ENCODE measurements at regions not wholly inside any gene's neighbourhood (a gene's known extent, or its start where the extent isn't known, plus 50 kb on each side); places are given as distances from the start of the nearest gene placed in this dataset.
"Not testable (repeated sequence)": the region's sequence is repeated elsewhere in the genome, so short reads cannot be mapped to it uniquely, and the experiment has no call there.

GRCh38 chr4:111960241-111960667, 185.0 kb upstream of the FAM241A start:
- H3K4me3 ChIP-seq (ENCODE audit: low read length) = no peak overlapping the region
- no peak for DNase-seq (ENCODE audit: low read depth, low spot score)

- H3K4me3 ChIP-seq (ENCODE audit: low read length); DNase-seq (ENCODE audit: low read depth, low spot score): not testable (repeated sequence)
Measured at GRCh38 chr4:111961026-111961425, 184.2 kb upstream of the FAM241A start.

- no peak for DNase-seq (ENCODE audit: low read depth, low spot score)
Measured at GRCh38 chr4:111961809-111962208, 183.4 kb upstream of the FAM241A start.

GRCh38 chr4:111963158-111963700, 182.0 kb upstream of the FAM241A start:
- no peak for DNase-seq (ENCODE audit: low read depth, low spot score)
- no peak overlapping the region for H3K4me3 ChIP-seq (ENCODE audit: low read length)

More at GRCh38 chr4:111961809-111962208, 183.4 kb upstream of the FAM241A start:
- no peak overlapping the region for H3K4me3 ChIP-seq (ENCODE audit: low read length)

GRCh38 chr4:111977419-111977965, 167.8 kb upstream of the FAM241A start:
- no peak for DNase-seq (ENCODE audit: low read depth, low spot score)
- no peak overlapping the region for H3K4me3 ChIP-seq (ENCODE audit: low read length)

GRCh38 chr4:111979921-111980320, 165.3 kb upstream of the FAM241A start:
- no peak for DNase-seq (ENCODE audit: low read depth, low spot score)
- H3K4me3 ChIP-seq (ENCODE audit: low read length) = no peak overlapping the region

GRCh38 chr4:111982089-111982488, 163.2 kb upstream of the FAM241A start:
- no peak overlapping the region for H3K4me3 ChIP-seq (ENCODE audit: low read length)
- DNase-seq (ENCODE audit: low read depth, low spot score) = no peak

GRCh38 chr4:111984169-111984819, 161.0 kb upstream of the FAM241A start:
- no peak for DNase-seq (ENCODE audit: low read depth, low spot score)
- H3K4me3 ChIP-seq (ENCODE audit: low read length) = no peak overlapping the region

GRCh38 chr4:111985426-111985825, 159.8 kb upstream of the FAM241A start:
- H3K4me3 ChIP-seq (ENCODE audit: low read length) = no peak overlapping the region
- DNase-seq (ENCODE audit: low read depth, low spot score) = no peak

- no peak for DNase-seq (ENCODE audit: low read depth, low spot score)
- no peak overlapping the region for H3K4me3 ChIP-seq (ENCODE audit: low read length)
Measured at GRCh38 chr4:111986095-111986494, 159.2 kb upstream of the FAM241A start.

GRCh38 chr4:111988514-111988913, 156.7 kb upstream of the FAM241A start:
- no peak overlapping the region for H3K4me3 ChIP-seq (ENCODE audit: low read length)
- no peak for DNase-seq (ENCODE audit: low read depth, low spot score)

GRCh38 chr4:111989817-111990216, 155.4 kb upstream of the FAM241A start:
- no peak for DNase-seq (ENCODE audit: low read depth, low spot score)
- no peak overlapping the region for H3K4me3 ChIP-seq (ENCODE audit: low read length)

GRCh38 chr4:111991163-111991562, 154.1 kb upstream of the FAM241A start:
- DNase-seq (ENCODE audit: low read depth, low spot score) = no peak

GRCh38 chr4:111991797-111992196, 153.5 kb upstream of the FAM241A start:
- H3K4me3 ChIP-seq (ENCODE audit: low read length) = no peak overlapping the region
- DNase-seq (ENCODE audit: low read depth, low spot score) = no peak

More at GRCh38 chr4:111991163-111991562, 154.1 kb upstream of the FAM241A start:
- H3K4me3 ChIP-seq (ENCODE audit: low read length) = no peak overlapping the region

- no peak overlapping the region for H3K4me3 ChIP-seq (ENCODE audit: low read length)
Measured at GRCh38 chr4:111992351-111993168, 152.7 kb upstream of the FAM241A start.

GRCh38 chr4:111994392-111994791, 150.9 kb upstream of the FAM241A start:
- no peak overlapping the region for H3K4me3 ChIP-seq (ENCODE audit: low read length)
- DNase-seq (ENCODE audit: low read depth, low spot score) = no peak

More at GRCh38 chr4:111992351-111993168, 152.7 kb upstream of the FAM241A start:
- no peak for DNase-seq (ENCODE audit: low read depth, low spot score)

- no peak for DNase-seq (ENCODE audit: low read depth, low spot score)
- H3K4me3 ChIP-seq (ENCODE audit: low read length) = no peak overlapping the region
Measured at GRCh38 chr4:111997785-111998184, 147.5 kb upstream of the FAM241A start.

GRCh38 chr4:111999801-112000200, 145.5 kb upstream of the FAM241A start:
- no peak for DNase-seq (ENCODE audit: low read depth, low spot score)
- H3K4me3 ChIP-seq (ENCODE audit: low read length) = no peak overlapping the region

- no peak for DNase-seq (ENCODE audit: low read depth, low spot score)
- no peak overlapping the region for H3K4me3 ChIP-seq (ENCODE audit: low read length)
Measured at GRCh38 chr4:112001041-112001440, 144.2 kb upstream of the FAM241A start.

GRCh38 chr4:112002248-112002661, 143.0 kb upstream of the FAM241A start:
- no peak for DNase-seq (ENCODE audit: low read depth, low spot score)
- no peak overlapping the region for H3K4me3 ChIP-seq (ENCODE audit: low read length)

Measured in Jurkat, Clone E6-1 (cell line).